GM18861 (cell line): ENCODE measurements at regions not wholly inside any gene's neighbourhood (a gene's known extent, or its start where the extent isn't known, plus 50 kb on each side); places are given as distances from the start of the nearest gene placed in this dataset.
"Not testable (repeated sequence)": the region's sequence is repeated elsewhere in the genome, so short reads cannot be mapped to it uniquely, and the experiment has no call there.

ENCODE experiments used
- ATAC-seq: cut with Tn5 transposase; IDR thresholded peaks from one replicate; pipeline ENCODE4 v1.9.1; 2021; ENCODE audit not compliant: unreplicated experiment

GRCh38 chr7:42722716-42723115 is 189.2 kb downstream of the C7orf25 start:
- ATAC-seq = no peak

- ATAC-seq = no peak
These were observed 189.7 kb downstream of the C7orf25 start for GRCh38 chr7:42722198-42722597.

DNA sequence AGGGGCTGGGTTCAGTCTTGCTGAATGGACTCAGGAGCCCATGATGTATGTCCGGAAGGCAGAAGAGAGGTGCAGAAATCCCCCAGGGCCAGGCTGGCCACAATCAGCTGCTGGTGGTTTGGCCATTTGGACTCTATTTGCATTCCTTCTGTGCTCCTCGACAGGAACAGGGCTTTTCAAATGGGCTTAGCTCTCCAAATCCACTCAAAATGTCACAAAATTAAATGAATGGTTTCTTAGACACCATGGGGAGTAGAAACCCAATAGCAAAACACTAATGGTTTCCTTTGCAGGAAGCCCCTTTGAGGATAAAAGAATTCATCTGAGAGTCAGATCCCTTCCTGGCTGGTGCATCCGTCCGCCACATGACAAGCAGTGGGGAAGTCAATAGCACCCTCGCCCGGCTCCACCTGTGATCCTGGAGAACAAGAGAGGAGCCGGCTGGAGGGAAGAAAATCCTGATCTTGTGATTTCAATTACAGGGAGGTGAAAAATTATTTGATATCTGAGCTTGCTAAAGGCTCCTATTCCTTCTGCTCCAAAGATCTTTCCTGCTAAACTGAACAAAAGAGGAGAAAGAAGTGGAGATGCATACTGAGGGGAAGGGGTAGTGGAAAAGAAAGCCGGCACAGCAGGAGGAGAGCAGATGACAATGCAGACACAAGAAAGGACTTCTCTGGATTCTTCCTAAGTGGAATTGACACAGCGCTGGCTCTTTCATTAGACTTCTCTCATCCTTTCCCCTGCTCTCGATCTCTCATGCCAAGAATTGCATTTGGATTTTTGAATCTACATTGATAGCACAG is 190.7 kb downstream of the C7orf25 start:
- ATAC-seq = no peak

DNA sequence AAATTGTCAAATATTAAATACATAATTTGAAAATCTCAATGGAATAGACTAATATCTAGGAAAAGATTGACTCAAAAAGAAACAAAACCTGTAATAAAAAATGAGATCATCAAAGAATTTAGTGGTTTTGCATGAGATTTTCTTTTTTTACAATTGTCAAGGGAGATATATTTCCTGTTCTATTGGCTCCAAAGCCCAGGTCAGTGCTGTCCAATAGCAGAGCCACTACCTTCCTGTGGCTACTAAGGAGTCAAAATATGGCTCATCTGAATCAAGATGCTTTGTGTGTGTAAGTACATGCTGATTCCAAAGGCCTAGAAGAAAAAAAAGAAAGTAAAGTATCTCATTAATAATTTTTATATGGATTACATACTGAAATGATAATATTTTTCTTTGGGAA is 191.9 kb downstream of the C7orf25 start:
- no peak for ATAC-seq

DNA sequence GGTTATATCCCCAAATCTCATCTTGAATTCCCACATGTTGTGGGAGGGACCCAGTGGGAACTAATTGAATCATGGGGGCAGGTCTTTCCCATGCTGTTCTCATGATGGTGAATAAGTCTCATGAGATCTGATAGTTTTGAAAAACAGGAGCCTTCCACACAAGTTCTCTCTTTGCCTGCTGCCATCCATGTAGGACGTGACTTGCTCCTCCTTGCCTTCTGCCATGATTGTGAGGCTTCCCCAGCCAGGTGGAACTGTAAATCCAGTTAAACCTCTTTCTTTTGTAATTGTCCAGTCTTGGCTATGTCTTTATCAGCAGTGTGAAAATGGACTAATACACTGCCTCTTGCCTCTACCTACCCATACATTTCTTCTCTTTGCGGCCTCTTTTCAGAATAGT is 193.4 kb downstream of the C7orf25 start:
- not testable (repeated sequence) for ATAC-seq

GRCh38 chr7:42714356-42714755 is 197.5 kb downstream of the C7orf25 start:
- ATAC-seq = no peak

DNA sequence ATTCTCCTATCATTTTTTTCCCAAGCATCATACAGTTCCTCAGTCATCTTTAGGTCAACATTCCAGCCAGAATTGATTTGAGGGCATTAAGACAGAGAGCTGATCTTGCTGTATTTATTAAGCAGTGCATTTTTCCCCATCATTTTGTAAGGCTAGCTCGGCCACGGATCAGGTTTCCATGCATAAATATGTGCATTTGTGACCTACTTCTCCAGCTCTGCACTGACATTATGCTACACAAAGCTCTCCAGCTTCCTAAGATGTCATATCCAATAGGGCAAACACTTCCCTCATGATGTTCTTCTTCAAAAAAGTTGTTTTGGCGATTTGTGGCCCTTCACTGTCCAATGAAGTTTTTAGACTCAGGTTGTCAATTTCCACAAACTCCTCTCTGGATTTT is 202.6 kb downstream of the C7orf25 start:
- ATAC-seq = no peak

- ATAC-seq = no peak
These were observed 207.2 kb downstream of the C7orf25 start for GRCh38 chr7:42704710-42705109.

DNA sequence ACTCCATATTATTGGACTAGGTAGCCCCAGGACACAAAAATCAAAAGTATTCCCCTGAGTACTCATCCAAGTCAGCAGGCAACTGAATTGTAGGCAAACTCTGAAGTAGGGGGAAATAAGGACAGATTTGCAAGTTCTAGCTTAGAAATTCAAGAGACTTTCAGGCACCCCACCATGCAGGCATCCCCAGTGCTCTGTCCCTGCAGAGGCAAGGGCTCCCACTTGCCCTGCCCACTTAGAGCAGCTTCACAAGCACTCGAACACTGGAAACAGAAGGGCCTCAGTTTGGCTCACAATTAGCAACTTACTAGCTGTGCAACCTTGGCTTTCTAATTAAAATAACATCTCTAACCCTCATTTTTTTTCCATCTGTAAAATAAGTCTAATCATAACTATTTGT is 209.2 kb downstream of the C7orf25 start:
- ATAC-seq = no peak

GRCh38 chr7:42700406-42701327 is 211.2 kb downstream of the C7orf25 start:
- ATAC-seq = no peak

GRCh38 chr7:42699380-42700178 is 212.3 kb downstream of the C7orf25 start:
- ATAC-seq = no peak

- no peak for ATAC-seq
These were observed 213.1 kb downstream of the C7orf25 start for GRCh38 chr7:42698600-42699374.

- no peak for ATAC-seq
These were observed 216.9 kb downstream of the C7orf25 start for GRCh38 chr7:42694894-42695507.

DNA sequence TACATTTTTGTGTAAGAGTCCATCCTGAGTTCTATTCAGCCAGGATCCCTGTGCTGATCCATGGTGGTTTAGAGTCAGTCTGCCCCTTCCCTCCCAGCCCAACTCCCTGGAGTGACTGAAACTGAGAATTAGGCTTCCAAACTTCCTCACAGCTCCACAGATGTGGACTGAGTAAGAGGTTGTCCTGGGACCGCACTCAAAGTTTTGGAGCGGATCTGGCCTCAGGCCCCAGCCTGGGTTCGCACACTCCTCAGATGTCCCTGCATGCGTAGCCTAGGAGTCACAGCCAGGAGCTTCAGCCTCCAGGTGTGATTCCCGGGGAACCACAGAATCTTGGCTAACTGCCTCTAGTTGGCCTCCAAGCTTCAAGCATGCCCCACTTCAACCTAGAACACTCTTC is 218.1 kb downstream of the C7orf25 start:
- no peak for ATAC-seq

DNA sequence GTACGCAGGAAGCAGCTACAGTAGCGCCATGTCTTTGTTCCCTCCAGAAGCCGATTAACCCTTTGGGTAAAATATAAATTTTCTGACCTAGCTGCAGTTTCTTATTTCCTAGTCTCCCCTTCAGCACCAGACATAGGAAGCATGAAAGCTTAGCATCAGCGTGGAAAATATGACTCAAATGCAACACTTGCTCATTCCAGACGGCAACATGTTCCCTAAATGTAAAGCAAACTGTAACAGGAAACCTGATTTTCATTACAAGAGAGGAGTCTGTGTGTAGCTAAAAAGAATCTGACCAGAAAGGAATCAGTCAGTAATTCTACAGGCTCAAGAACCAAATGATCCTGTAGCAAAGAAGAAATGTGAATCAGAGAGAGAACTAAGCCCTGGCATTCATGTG is 219.2 kb downstream of the C7orf25 start:
- ATAC-seq = no peak

DNA sequence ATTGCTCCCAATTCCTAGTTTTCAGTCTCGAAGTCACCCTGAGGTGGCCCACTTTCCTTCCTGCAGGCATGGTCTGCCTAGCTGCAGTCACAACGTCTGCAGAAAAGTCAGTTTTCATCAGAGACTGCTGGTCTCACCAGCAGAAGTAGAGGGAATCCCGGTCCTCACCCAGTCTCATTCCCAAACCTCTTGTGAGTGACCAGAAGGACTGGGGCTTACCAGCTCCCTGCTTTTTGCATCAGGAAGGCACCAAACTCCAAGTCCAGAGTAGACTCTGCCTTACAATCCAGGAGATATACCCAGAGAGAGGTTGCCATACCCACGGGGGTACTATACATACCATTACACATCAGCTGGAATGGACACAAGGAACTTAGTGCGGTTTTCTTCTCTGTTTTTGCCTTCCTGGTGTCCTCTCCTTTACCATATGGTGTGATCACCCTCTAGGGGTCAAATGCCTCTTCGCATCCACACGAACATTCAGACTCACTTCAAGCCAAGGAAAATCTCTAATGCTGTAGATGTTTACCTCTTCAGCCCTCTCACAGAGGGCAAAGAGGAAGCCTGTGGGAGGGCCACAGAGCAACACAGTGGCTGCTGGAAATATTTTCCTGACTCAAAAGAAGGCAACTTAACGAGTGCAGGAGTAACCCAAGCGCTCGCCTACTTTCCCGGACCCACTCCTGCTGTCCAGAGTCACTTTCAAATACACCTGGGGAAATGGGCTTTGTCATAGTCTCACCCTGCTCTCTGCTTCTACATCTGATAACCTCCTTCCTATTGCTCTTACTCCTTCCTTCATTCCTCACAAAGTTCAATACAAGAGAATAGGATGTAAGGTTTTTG is 220.9 kb downstream of the C7orf25 start:
- ATAC-seq = no peak

DNA sequence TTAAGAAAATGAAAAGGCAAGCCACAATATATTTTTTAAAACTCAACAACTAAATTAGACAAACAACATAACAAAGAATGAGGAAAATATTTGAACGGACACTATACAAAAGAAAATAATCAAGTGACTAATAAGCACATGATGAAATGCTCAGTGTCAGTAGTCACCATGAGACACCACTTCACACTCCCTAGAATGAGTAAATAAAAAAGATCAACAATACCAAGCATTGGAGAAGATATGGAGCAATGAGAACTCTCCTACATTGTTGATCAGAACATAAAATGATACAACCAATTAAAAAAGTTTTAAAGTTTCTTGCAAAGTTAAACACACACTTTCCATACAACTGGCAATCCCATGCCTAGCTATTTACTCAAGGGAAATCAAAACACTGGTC is 222.2 kb downstream of the C7orf25 start:
- no peak for ATAC-seq

DNA sequence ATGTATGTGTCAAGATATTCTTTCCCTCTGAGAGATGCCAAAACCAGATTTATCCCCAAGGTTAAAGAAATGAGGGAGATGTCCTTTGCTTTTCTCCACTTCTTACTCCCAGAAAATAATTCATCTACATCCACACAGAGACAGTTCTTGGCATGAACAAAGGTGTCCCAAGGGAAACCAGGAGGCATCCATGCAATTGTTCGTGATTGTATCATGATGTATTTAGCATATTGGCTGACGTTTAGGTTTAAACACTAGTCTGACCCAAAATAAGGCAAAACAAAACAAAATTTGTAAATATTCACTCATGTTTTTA is 223.9 kb downstream of the C7orf25 start:
- no peak for ATAC-seq
